ENCODE measurements at regions not wholly inside any gene's neighbourhood (a gene's known extent, or its start where the extent isn't known, plus 50 kb on each side); places are given as distances from the start of the nearest gene placed in this dataset.

- no peak for DNase-seq
These were observed 231.3 kb upstream of the PWP1 start for GRCh38 chr12:107454109-107454830.

DNA sequence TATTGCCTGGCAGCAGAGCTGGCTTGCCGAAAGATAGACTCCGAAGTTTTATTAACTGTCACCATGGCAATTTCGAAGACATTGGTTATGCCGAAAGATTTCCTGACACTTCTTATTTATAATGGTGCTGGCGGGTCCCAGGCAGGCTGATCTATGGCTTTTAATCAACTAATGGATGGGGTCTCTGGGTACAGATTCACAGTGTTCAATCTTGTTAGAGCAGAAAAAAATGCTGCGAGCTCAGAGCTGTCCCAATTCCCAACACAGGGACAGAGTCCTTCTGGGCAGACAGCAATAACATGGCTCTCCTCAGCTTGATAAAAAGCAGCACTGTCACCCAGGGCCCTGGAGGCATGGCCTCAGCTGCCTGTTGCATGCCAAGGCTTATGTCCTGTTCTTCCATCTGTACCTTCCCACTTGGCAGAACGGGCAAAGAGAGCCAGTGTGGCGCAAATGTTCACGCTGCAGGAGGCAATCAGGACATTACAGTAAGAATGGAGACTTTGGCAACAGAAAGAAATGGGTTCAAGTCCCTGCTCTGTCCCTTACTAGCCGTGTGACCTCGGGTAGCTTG lies 228.2 kb upstream of the PWP1 start:
- DNase-seq, result no peak

DNA sequence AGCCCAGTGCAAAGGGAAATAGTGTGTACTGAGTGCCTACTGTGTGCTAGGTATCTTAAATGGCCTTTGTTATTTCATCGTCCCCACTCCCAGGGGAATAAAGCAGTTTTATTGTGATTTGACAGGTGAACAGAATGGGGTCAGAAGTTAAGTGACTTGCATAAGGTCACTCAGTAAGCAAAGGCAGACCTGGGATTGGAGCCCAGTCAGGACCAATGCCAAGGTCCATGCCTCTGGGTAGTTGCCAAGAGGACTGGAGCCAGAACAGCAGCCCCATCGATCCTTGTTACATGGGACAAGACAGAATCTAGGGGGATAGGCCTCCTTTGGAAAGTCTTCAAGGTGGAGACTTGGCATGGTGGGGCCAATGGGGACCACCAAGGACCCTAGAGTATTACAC lies 227.4 kb upstream of the PWP1 start:
- no peak for DNase-seq

DNA sequence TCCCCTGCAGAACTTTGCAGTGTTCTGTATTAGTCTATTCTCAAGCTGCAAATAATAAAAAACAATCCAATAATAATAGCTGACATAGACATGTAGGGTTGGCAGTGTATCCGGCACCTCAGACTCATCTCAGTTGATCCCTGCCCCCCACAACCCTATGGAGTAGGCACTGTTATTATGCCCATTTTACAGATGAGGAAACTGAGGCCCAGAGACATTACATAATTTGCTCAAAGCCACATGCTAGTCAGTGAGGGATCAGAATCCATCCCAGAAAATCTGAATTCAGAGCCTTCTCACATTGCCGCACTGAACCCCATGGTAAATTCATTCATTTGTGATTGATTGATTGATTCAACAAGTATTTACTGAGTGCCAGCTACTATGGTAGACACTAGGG lies 226.6 kb upstream of the PWP1 start:
- no peak for DNase-seq

DNA sequence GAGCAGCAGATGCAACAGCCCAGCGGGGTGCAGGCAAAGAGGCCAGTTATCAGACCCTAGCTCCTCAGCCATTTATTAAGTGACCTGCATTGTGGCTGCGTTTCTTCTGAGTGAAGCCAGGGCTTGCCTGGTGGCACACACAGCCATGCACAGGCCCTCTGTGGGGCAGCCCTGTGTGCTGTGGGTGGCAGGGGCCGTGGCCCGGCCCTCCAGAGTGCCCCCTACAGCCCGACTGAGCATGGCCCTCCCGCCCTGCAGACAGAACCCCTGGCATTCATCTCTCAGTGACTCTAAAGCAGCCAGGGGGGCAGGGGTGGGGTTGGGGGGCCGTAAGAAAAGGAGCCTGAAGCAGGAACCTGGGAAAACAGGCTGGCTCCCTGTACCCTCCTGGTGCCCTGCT lies 226.0 kb upstream of the PWP1 start:
- no peak for DNase-seq

GRCh38 chr12:107461222-107461975 lies 224.2 kb upstream of the PWP1 start:
- DNase-seq, result no peak

DNA sequence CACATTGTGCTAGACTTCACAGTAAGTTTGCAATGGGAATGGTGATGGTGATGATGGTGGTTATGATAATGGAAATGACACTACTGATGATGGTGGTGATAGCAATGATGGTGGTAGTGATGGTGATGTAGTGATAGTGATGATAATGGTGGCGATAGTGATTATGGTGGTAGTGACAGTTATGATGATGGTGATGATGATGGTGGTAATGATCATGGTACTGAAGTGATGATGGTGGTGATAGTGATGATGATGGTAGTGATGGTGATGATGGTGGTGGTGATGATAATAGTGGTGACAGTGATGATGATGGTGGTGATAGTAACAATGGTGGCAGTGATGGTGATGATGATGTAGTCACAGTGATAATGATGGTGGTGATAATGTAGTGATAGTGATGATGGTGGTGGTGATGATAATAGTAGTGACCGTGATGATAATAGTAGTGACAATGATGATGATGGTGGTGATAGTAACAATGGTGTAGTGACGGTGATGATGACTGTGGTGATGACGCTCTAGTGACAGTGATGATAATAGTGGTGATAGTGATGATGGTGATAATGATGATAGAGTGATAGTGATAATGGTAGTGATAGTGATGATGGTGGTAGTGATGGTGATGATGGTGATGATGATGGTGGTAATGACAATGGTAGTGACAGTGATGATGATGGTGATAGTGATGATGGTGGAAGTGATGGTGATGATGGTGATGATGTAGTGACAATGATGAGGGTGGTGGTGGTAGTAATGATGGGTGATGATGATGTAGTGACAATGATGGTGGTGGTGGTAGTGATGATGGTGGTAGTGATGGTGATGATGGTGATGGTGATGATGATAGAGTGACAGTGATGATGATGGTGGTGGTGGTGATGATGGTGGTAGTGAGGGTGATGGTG lies 222.9 kb upstream of the PWP1 start:
- DNase-seq, result no peak

- no peak for DNase-seq
These were observed 221.0 kb upstream of the PWP1 start for GRCh38 chr12:107464644-107465043.

GRCh38 chr12:107465625-107466024 lies 220.0 kb upstream of the PWP1 start:
- no peak for DNase-seq

GRCh38 chr12:107467716-107468115 lies 217.9 kb upstream of the PWP1 start:
- DNase-seq, result no peak

DNA sequence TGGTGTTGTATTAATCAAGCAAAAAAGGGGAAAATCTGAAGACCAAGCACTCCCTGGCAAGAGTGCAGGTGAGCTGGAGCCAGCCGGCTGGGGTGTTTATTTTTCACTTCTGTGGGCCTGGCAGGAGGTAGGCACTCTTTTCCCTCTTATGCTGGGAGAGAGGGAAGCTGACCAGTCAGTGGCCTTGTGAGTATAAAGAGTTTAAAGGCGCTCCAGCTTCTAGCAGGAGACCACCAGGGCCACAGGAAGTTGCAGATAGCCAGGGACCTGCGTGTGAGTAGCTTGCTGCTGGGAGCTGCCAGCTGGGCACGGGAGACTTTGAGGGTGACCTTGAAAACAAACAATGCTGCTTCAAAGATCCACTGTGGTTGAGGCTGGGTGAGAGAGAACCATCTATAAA lies 217.4 kb upstream of the PWP1 start:
- DNase-seq, result no peak

DNA sequence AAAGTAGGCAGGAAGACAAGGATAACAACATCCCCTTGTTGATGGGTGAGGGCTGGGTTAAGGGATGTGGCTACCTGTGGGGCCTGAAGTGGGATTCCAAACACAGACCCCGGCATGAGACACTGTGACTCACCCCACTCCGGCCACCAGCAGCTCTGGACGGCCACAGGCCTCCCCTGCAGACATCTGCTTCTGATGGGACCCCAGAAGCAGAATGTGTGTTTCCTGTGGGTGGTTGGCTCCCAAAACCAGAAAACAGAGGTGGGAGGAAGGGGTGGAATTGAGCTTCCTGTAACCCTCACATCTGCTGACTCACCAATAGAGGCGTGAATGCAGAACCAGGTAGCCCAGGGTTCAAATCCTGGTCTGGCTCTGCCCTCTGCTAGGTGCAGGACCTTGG lies 216.6 kb upstream of the PWP1 start:
- DNase-seq, result no peak

DNA sequence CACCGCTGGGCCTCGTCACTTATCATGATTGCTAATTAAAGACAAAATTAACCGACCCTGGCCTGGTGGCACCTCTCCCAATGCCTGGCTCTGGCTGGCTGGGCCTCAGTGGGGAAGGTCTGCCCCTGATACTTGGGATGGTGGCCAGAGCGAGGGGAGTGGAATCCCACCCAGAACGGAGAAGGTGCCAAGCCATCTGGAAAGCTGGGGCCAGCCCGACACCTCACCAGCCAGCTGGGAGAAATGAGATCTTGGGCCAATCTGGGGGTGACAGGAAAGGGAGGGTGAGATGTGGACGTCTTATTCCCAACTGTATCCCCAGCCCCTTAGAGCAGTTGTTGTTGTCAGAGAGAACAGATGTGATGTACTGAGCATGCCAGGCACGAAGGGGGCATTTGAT lies 215.0 kb upstream of the PWP1 start:
- no peak for DNase-seq

DNA sequence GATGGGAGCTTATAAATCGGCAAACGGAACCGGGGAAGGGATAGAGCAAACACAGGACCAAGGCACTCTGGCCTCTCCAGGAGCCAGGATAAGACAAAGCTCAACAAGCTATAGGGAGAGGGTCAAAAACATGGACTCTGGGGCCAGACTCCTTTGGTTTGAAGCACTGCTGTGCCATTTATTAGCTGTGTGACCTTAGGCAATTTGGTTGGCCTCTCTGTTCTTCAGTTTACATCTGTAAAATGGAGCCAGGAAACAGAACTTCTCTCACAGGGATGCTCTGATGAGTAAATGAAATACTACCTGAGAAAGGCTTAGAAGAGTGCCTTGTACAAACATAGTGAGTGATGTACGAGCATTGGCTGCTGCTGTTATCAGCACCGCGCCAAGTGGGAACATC lies 213.3 kb upstream of the PWP1 start:
- no peak for DNase-seq

DNA sequence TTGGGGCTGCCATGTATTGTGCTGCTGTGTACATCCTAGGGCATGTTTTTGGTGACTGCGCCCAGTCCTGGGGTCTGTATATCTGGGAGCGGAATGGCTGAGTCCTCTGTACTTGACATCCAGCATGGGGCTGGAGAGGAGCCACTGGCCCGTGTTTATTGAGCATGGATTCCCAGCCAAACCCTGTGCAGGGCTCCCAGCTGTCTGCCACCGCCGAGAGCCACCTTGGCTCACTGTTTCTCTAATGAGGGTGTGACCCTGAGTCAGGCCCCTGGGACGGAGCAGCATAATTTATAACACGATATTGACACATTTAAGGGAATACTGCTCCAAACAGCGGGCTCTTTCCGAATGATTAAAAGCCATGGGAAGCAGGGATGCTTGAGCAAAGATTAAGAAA lies 211.5 kb upstream of the PWP1 start:
- no peak for DNase-seq

DNA sequence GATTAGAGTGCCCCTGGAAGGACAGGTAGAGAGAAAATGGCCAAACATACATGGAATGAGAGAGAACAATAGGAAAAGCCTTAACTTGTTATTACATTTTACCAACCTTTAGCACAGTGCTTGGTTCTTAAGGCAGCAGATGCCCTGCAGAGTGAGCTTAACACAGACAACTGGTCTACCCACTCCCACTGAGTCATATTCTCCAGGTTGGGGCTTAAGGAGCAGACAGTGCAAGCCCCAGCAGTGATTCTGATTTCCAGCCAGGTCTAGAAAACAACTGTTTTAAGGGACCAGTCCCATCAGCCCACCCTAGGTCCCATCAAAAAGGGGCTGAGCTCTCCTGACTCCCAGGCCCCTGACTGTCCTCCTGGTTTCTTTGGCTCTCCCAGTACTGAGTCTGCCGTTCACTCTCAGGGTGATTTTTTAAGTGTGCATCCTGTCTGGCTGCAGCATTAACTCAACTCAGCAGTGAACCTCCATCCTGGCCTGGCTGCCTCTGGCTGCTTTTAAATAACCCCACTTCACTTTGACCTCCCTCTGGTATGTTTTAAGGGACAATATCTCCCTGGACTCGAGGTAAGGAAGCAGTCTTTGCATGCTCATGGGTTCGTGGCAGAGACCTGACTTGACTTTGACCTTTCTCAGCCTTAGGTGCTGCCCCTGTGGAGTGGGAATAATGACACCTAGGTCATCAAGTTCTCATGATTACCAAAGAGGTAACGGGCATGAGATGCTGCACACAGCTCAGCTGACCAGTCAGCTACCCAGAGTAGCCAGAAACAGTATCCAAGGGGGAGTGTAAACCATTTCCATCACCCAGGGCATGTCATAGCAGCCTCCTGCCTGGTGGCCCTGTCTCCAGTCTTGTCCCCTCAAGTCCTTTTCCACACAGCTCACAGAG lies 210.7 kb upstream of the PWP1 start:
- no peak for DNase-seq

GRCh38 chr12:107475900-107476299 lies 209.7 kb upstream of the PWP1 start:
- DNase-seq, result no peak

DNA sequence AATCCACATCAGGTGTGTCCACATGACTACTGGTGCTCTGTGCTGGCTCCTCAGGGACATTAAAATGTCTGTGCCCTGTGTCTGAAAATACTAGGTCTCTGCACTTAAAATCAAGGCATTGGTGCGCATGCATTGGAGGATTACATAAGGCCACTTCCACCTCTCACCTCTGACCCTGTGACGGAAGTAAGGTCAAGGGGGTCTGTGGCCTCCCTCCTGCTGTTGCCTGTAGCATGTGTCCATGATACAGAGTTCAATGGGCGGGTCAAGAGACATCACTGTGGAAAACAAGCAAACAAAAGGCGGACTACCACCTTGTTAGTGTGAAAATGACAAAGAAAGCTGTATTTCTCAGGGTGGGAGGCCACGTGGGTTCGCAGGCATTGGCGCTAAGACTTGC lies 208.6 kb upstream of the PWP1 start:
- no peak for DNase-seq

GRCh38 chr12:107477947-107478610 lies 207.5 kb upstream of the PWP1 start:
- DNase-seq, result no peak

GRCh38 chr12:107478881-107479280 lies 206.7 kb upstream of the PWP1 start:
- DNase-seq, result no peak

- DNase-seq, result no peak
These were observed 204.6 kb upstream of the PWP1 start for GRCh38 chr12:107480836-107481608.
